Loucy (cell line): ENCODE measurements at regions not wholly inside any gene's neighbourhood (a gene's known extent, or its start where the extent isn't known, plus 50 kb on each side); places are given as distances from the start of the nearest gene placed in this dataset.

Experiments
- H2AFZ ChIP-seq: fragments of 200-600 bp; sonication (generic); 2 replicates; pipeline ENCODE4 v1.6.0; 2016; ENCODE audit warnings: antibody characterized with exemption, mild to moderate bottlenecking, low read length, moderate library complexity
- H3F3A ChIP-seq: fragments of 200-600 bp; 2 replicates; pipeline ENCODE4 v1.6.0; 2016; ENCODE audit warnings: antibody characterized with exemption, low read depth, mild to moderate bottlenecking
- H3K27me3 ChIP-seq: fragments of 200-600 bp; sonication (generic); 2 replicates; pipeline ENCODE4 v1.6.1; 2014; ENCODE audit warnings: low read length, mild to moderate bottlenecking; ENCODE audit not compliant: insufficient read depth, poor library complexity, severe bottlenecking
- H3K36me3 ChIP-seq: fragments of 200-600 bp; sonication (generic); 2 replicates; pipeline ENCODE4 v1.6.1; 2016; ENCODE audit warnings: low read length; ENCODE audit not compliant: insufficient read depth
- H3K4me1 ChIP-seq: fragments of 200-600 bp; sonication (generic); 2 replicates; pipeline ENCODE4 v1.5.1; 2014; ENCODE audit warnings: low read length, mild to moderate bottlenecking; ENCODE audit not compliant: insufficient read depth, poor library complexity, severe bottlenecking
- H3K4me2 ChIP-seq: fragments of 200-600 bp; sonication (generic); 2 replicates; pipeline ENCODE4 v1.6.0; 2014; ENCODE audit warnings: antibody characterized with exemption, low read length, low read depth, mild to moderate bottlenecking; ENCODE audit not compliant: poor library complexity, severe bottlenecking
- H3K4me3 ChIP-seq: fragments of 200-600 bp; sonication (generic); 2 replicates; pipeline ENCODE4 v1.5.1; 2014; ENCODE audit warnings: low read length, mild to moderate bottlenecking, mixed read lengths; ENCODE audit not compliant: poor library complexity, severe bottlenecking
- H3K79me2 ChIP-seq: fragments of 200-600 bp; sonication (generic); 2 replicates; pipeline ENCODE4 v1.6.1; 2014; ENCODE audit warnings: low read length; ENCODE audit not compliant: insufficient read depth
- H3K9ac ChIP-seq: fragments of 200-600 bp; sonication (generic); 2 replicates; pipeline ENCODE4 v1.6.0; 2014; ENCODE audit warnings: mild to moderate bottlenecking, low read depth, low read length, moderate library complexity; ENCODE audit not compliant: poor library complexity, severe bottlenecking
- H3K9me2 ChIP-seq: fragments of 200-600 bp; sonication (generic); replicated peaks from 2 replicates; pipeline ENCODE4 v1.6.1; 2016; ENCODE audit warnings: low read depth, low read length, mixed read lengths
- H3K9me3 ChIP-seq: fragments of 200-600 bp; sonication (generic); 2 replicates; pipeline ENCODE4 v1.6.1; 2014; ENCODE audit warnings: mild to moderate bottlenecking, antibody characterized with exemption, low read length, low read depth; ENCODE audit not compliant: insufficient read depth
- H4K20me1 ChIP-seq: fragments of 200-600 bp; sonication (generic); 2 replicates; pipeline ENCODE4 v1.6.0; 2014; ENCODE audit warnings: antibody characterized with exemption, low read length, mild to moderate bottlenecking; ENCODE audit not compliant: insufficient read depth, poor library complexity, severe bottlenecking
- CTCF ChIP-seq: fragments of 200-600 bp; sonication (generic); conservative IDR thresholded peaks from 2 replicates; pipeline ENCODE4 v1.5.1; 2014; ENCODE audit warnings: mild to moderate bottlenecking, antibody characterized with exemption, low read length
- EZH2phosphoT487 ChIP-seq: fragments of 200-600 bp; IDR thresholded peaks from 2 replicates; pipeline ENCODE4 v1.6.1; 2018; ENCODE audit warnings: antibody characterized with exemption, mild to moderate bottlenecking, moderate library complexity, borderline replicate concordance

DNA sequence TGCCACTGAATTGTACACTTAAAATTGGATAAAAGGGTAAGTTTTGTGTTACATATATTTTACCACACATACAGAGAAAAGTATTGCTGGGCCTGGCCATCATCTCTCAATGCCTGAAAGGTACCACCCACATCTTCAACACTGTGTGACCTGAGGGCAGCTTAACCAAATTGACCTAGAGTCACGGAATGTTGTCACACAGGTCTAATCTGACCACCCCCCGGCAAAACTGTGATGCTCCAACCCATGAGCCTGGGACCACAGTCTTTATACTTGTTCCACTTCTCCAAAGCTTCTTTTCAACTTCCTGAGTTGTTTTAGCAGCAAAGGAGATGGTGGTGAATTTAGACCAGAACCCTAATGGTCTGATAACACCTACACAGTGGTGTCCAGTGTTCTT, 210.3 kb upstream of the TPM1 start:
- Histone ChIP-seq H4K20me1 (no peaks in the 10 kb centered on the region), H3K9me3 (no peaks in the 10 kb centered on the region), H3K9ac (no peak overlapping the region), H3K79me2 (no peaks in the 10 kb centered on the region), H3K9me2 (no peaks in the 10 kb centered on the region), H3K4me2 (no peak overlapping the region), H2AFZ (no peak overlapping the region), H3F3A (no peaks in the 10 kb centered on the region), H3K4me1 (no peaks in the 10 kb centered on the region), H3K4me3 (no peak overlapping the region), H3K27me3 (no peaks in the 10 kb centered on the region), H3K36me3 (no peaks in the 10 kb centered on the region)
- TF ChIP-seq CTCF (no peak), EZH2phosphoT487 (no peak)

DNA sequence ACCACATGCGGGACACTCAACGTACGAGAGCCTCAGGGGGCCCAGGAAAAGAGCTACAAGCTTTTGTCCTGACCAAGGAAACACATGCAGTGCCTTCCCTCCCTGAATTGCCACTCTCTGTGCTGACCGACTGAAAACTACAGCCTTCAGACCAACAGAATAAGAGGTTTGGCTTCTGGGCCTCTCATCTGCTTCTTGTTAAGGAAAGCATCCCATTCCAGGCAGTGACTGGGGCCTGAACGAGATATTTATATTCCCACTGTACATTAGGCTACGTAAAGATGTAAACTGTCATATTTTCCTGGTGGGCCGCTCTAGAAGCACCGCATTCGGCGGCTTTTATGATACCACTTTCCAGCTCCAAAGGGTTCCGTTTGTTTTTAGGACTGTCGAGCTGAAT, 208.9 kb upstream of the TPM1 start:
- Histone ChIP-seq H3K9me3 (no peaks in the 10 kb centered on the region), H3K4me2 (no peak overlapping the region), H3K27me3 (no peaks in the 10 kb centered on the region), H3K9ac (no peak overlapping the region), H3K9me2 (no peaks in the 10 kb centered on the region), H4K20me1 (no peaks in the 10 kb centered on the region), H3K4me3 (no peak overlapping the region), H3F3A (no peaks in the 10 kb centered on the region), H3K79me2 (no peaks in the 10 kb centered on the region), H3K36me3 (no peaks in the 10 kb centered on the region), H3K4me1 (no peaks in the 10 kb centered on the region), H2AFZ (no peak overlapping the region)
- TF ChIP-seq EZH2phosphoT487 (no peak), CTCF (no peak)

- no peak overlapping the region for H3K4me3 ChIP-seq
- H3K9ac ChIP-seq = no peak overlapping the region
- no peaks in the 10 kb centered on the region for H3F3A ChIP-seq
- no peaks in the 10 kb centered on the region for H4K20me1 ChIP-seq
- no peaks in the 10 kb centered on the region for H3K9me3 ChIP-seq
- TF ChIP-seq EZH2phosphoT487 (no peak), CTCF (no peak)
- no peak overlapping the region for H3K4me2 ChIP-seq
- H2AFZ ChIP-seq = no peak overlapping the region
- no peaks in the 10 kb centered on the region for H3K79me2 ChIP-seq
- H3K36me3 ChIP-seq = no peaks in the 10 kb centered on the region
- H3K9me2 ChIP-seq = no peaks in the 10 kb centered on the region
- H3K4me1 ChIP-seq = no peaks in the 10 kb centered on the region
- H3K27me3 ChIP-seq = no peaks in the 10 kb centered on the region
These were observed 207.7 kb upstream of the TPM1 start for GRCh38 chr15:62834686-62835329.
